ENCODE measurements at regions not wholly inside any gene's neighbourhood (a gene's known extent, or its start where the extent isn't known, plus 50 kb on each side); places are given as distances from the start of the nearest gene placed in this dataset.

- no peak overlapping the region for H3K27ac ChIP-seq (ENCODE audit: control insufficient read depth, insufficient read depth)
- in situ Hi-C loops (cut with MboI), result no loop called here
- H3K9me3 ChIP-seq (replicated peaks; ENCODE audit: control insufficient read depth, insufficient read depth, low read length), result no peaks in the 10 kb centered on the region
- RAD21 ChIA-PET (ENCODE audit: unreplicated experiment), result no interaction called here
- 11% methylated on average over 5 of the region's 5 CpGs for WGBS (ENCODE audit: insufficient coverage, insufficient replicate concordance, low lambda C conversion rate, missing lambda C conversion rate)
- no peaks in the 10 kb centered on the region for H3K79me2 ChIP-seq (ENCODE audit: control insufficient read depth, insufficient read depth, low read length)
- no peak overlapping the region for H2AFZ ChIP-seq (ENCODE audit: control insufficient read depth, low read depth, low read length)
- no peaks in the 10 kb centered on the region for H3K4me1 ChIP-seq (ENCODE audit: control insufficient read depth, insufficient read depth, low read length)
- DNase-seq (ENCODE audit: low read depth, low spot score) (no peak), ATAC-seq (no peak), FAIRE-seq (no peak)
- TF ChIP-seq IRF4 (IDR thresholded peaks at IDR 0.05; ENCODE audit: low read depth, low read length) (no peak), ASH2L (IDR thresholded peaks at IDR 0.05; ENCODE audit: borderline replicate concordance, low read depth) (no peak), GATAD2B (conservative IDR thresholded peaks at IDR 0.05; ENCODE audit: low read depth) (no peak), HDGF (IDR thresholded peaks at IDR 0.05) (no peak), POU2F2 (IDR thresholded peaks at IDR 0.05; ENCODE audit: borderline replicate concordance, low read depth, low read length) (no peak), IRF3 (IDR thresholded peaks at IDR 0.05) (no peak), CHD4 (IDR thresholded peaks at IDR 0.05) (no peak), SP1 (IDR thresholded peaks at IDR 0.05; ENCODE audit: low read depth, low read length) (no peak), KAT2A (conservative IDR thresholded peaks at IDR 0.05; ENCODE audit: control insufficient read depth, low read depth, low read length) (no peak), HDAC6 (IDR thresholded peaks at IDR 0.05; ENCODE audit: unreplicated experiment) (no peak), BMI1 (IDR thresholded peaks at IDR 0.05; ENCODE audit: borderline replicate concordance) (no peak), SPI1 (IDR thresholded peaks at IDR 0.05; ENCODE audit: borderline replicate concordance, insufficient read depth, low read depth, low read length) (no peak)
- TF ChIP-seq, protein P1, sequence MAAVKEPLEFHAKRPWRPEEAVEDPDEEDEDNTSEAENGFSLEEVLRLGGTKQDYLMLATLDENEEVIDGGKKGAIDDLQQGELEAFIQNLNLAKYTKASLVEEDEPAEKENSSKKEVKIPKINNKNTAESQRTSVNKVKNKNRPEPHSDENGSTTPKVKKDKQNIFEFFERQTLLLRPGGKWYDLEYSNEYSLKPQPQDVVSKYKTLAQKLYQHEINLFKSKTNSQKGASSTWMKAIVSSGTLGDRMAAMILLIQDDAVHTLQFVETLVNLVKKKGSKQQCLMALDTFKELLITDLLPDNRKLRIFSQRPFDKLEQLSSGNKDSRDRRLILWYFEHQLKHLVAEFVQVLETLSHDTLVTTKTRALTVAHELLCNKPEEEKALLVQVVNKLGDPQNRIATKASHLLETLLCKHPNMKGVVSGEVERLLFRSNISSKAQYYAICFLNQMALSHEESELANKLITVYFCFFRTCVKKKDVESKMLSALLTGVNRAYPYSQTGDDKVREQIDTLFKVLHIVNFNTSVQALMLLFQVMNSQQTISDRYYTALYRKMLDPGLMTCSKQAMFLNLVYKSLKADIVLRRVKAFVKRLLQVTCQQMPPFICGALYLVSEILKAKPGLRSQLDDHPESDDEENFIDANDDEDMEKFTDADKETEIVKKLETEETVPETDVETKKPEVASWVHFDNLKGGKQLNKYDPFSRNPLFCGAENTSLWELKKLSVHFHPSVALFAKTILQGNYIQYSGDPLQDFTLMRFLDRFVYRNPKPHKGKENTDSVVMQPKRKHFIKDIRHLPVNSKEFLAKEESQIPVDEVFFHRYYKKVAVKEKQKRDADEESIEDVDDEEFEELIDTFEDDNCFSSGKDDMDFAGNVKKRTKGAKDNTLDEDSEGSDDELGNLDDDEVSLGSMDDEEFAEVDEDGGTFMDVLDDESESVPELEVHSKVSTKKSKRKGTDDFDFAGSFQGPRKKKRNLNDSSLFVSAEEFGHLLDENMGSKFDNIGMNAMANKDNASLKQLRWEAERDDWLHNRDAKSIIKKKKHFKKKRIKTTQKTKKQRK (IDR thresholded peaks at IDR 0.05; ENCODE audit: low read depth, low read length), result no peak
- BruUV-seq (replicated peaks), result no TSS peak
- H3K4me3 ChIP-seq, result no peak overlapping the region
- POLR2A ChIA-PET, result no interaction called here
- intact Hi-C loops (cut with micrococcal nuclease; ENCODE audit: unreplicated experiment), result no loop called here
- no peaks in the 10 kb centered on the region for H4K20me1 ChIP-seq (ENCODE audit: control insufficient read depth, insufficient read depth)
- no peak overlapping the region for H3K9ac ChIP-seq (ENCODE audit: control insufficient read depth, insufficient read depth, low read length)
- CTCF ChIA-PET, result no interaction called here
- H3K36me3 ChIP-seq (ENCODE audit: control insufficient read depth in 2 of 2, insufficient read depth in 2 of 2, low read length in 1 of 2), result no peaks in the 10 kb centered on the region
- SMC1A ChIA-PET (ENCODE audit: uncharacterized antibody, unreplicated experiment), result no interaction called here
- no peak overlapping the region for H3K4me2 ChIP-seq (ENCODE audit: control insufficient read depth, insufficient read depth)
- H3K27me3 ChIP-seq (replicated peaks in 1 of 2; ENCODE audit: control insufficient read depth in 2 of 2, insufficient read depth in 2 of 2, low read length in 1 of 2), result no peaks in the 10 kb centered on the region; a peak in 1 of 4 replicates
These were observed 167.1 kb downstream of the TBX5 start for GRCh38 chr12:114238808-114239207.

All from GM12878 (cell line).